ENCODE measurements at regions not wholly inside any gene's neighbourhood (a gene's known extent, or its start where the extent isn't known, plus 50 kb on each side); places are given as distances from the start of the nearest gene placed in this dataset.

GRCh38 chr15:31477851-31478701, 151.4 kb downstream of the KLF13 start (continued):
- TF ChIP-seq ZHX2 (IDR thresholded peaks at IDR 0.05; ENCODE audit: low read depth) (no peak), ZHX2 (CRISPR knock-in tag; IDR thresholded peaks at IDR 0.05; ENCODE audit: borderline replicate concordance) (no peak)

- Histone ChIP-seq H3K27ac (ENCODE audit: extremely low read length, insufficient read depth, low read length) (no peak overlapping the region), H3K9me3 (ENCODE audit: low read length) (no peaks in the 10 kb centered on the region), H3K36me3 (replicated peaks in 1 of 2; ENCODE audit: control insufficient read depth in 1 of 2, insufficient read depth in 2 of 2, low read length in 2 of 2) (no peaks in the 10 kb centered on the region), H3K79me2 (ENCODE audit: insufficient read depth, low read length) (no peaks in the 10 kb centered on the region), H3K9ac (ENCODE audit: insufficient read depth, low read depth, low read length) (no peak overlapping the region), H3K27me3 (ENCODE audit: control insufficient read depth in 1 of 2, insufficient read depth in 2 of 2, low read length in 2 of 2) (peaks cover 0 to 22% of the 10 kb centered on the region in 2 experiments; a peak in 3 of 5 replicates), H3K4me1 (ENCODE audit: insufficient read depth, low read length) (no peaks in the 10 kb centered on the region), H3K4me3 (replicated peaks in 1 of 3; ENCODE audit: insufficient read depth in 1 of 3, low read depth in 2 of 3, low read length in 3 of 3) (no peak overlapping the region), H3K4me2 (ENCODE audit: low read depth, low read length) (no peak overlapping the region), H4K20me1 (ENCODE audit: insufficient read depth, low read length) (no peaks in the 10 kb centered on the region), H2AFZ (ENCODE audit: low read length) (no peak overlapping the region)
- POLR2A ChIA-PET: no interaction called here
- no TSS peak for BruUV-seq (replicated peaks)
- in situ Hi-C loops (cut with HindIII; ENCODE audit: extremely low pct_ligation_motif_present, low pct_unique_long_range_greater_than_20kb): no loop called here
- no peak for DNase-seq (ENCODE audit: low spot score)
- CTCF ChIA-PET (ENCODE audit: low intra/inter-chr PET ratio, low total read pairs): no interaction called here
- 66% methylated on average over 5 of the region's 13 CpGs for WGBS (ENCODE audit: low lambda C conversion rate)
- TF ChIP-seq ZNF160 (CRISPR knock-in tag; IDR thresholded peaks at IDR 0.05) (no peak), SRSF1 (optimal IDR thresholded peaks at IDR 0.05; ENCODE audit: low read depth, low read length) (no peak), ZNF781 (CRISPR knock-in tag; IDR thresholded peaks at IDR 0.05; ENCODE audit: borderline replicate concordance, not compliant biosample characterization) (no peak), REPIN1 (CRISPR knock-in tag; IDR thresholded peaks at IDR 0.05; ENCODE audit: borderline replicate concordance, low read depth) (no peak), THRA (CRISPR knock-in tag; IDR thresholded peaks at IDR 0.05; ENCODE audit: borderline replicate concordance) (no peak), ZNF629 (CRISPR knock-in tag; conservative IDR thresholded peaks at IDR 0.05) (no peak), AGO2 (optimal IDR thresholded peaks at IDR 0.05; ENCODE audit: low read depth, low read length) (no peak)
- intact Hi-C loops (cut with micrococcal nuclease; ENCODE audit: unreplicated experiment): no loop called here
- FAIRE-seq: no peak
- no peak for ATAC-seq
Measured at GRCh38 chr15:31478702-31479221, 152.1 kb downstream of the KLF13 start.

Measured in HepG2 (cell line).